ENCODE measurements at regions not wholly inside any gene's neighbourhood (a gene's known extent, or its start where the extent isn't known, plus 50 kb on each side); places are given as distances from the start of the nearest gene placed in this dataset.

GRCh38 chr1:244325056-244325758 lies 126.5 kb downstream of the ADSS2 start:
- TF ChIP-seq CTCF (IDR thresholded peaks at IDR 0.05), result no peak
- Mint-ChIP-seq H3K9me3 (peaks cover 0 to 2% of the 10 kb centered on the region in 2 donors), H3K4me1 (peaks cover 56 to 57% of the 10 kb centered on the region in 2 donors), H3K27ac (peak overlapping the region; percentile 96 to 98), H3K36me3 (no peaks in the 10 kb centered on the region), H3K4me3 (peak overlapping the region; percentile 95), H3K27me3 (ENCODE audit: low read depth in 2 of 2) (no peaks in the 10 kb centered on the region)
- Histone ChIP-seq H3K36me3 (ENCODE audit: control insufficient read depth, insufficient read depth, low read length) (no peaks in the 10 kb centered on the region), H3K4me3 (ENCODE audit: low read length) (peak overlapping the region; percentile 61), H3K9me3 (ENCODE audit: control insufficient read depth, insufficient read depth, low read length) (no peaks in the 10 kb centered on the region), H3K27me3 (ENCODE audit: control insufficient read depth, insufficient read depth, low read length) (no peaks in the 10 kb centered on the region), H3K27ac (ENCODE audit: low read length) (peak overlapping the region; percentile 91), H3K4me1 (ENCODE audit: control insufficient read depth, insufficient read depth, low read length) (peaks cover 56% of the 10 kb centered on the region)
- ATAC-seq, result peak; percentile 77 to 93 (median 88)
- DNase-seq, result peak; percentile 45 to 65
- intact Hi-C loops (cut with micrococcal nuclease), result loop anchor here (1.0 to 2.0 kb wide), 4 partner anchors 26 to 1070 kb away; partner anchors contain the start of genes ADSS2, CEP170 and DESI2
- 7% methylated on average over 7 of the region's 8 CpGs for WGBS (ENCODE audit: insufficient coverage)

GRCh38 chr1:244326757-244327156 lies 125.0 kb downstream of the ADSS2 start:
- 86% methylated on average over 1 of the region's 2 CpGs for WGBS (ENCODE audit: insufficient coverage)
- Mint-ChIP-seq H3K27me3 (ENCODE audit: low read depth in 2 of 2) (no peaks in the 10 kb centered on the region), H3K27ac (peak overlapping the region; percentile 96 to 98), H3K36me3 (no peaks in the 10 kb centered on the region), H3K9me3 (peaks cover 0 to 2% of the 10 kb centered on the region in 2 donors), H3K4me3 (peak overlapping the region; percentile 33), H3K4me1 (peaks cover 53% of the 10 kb centered on the region in 2 donors)
- no peak for TF ChIP-seq CTCF (IDR thresholded peaks at IDR 0.05)
- H3K36me3 ChIP-seq (ENCODE audit: control insufficient read depth, insufficient read depth, low read length), result no peaks in the 10 kb centered on the region
- no peaks in the 10 kb centered on the region for H3K9me3 ChIP-seq (ENCODE audit: control insufficient read depth, insufficient read depth, low read length)
- H3K4me3 ChIP-seq (ENCODE audit: low read length), result no peak overlapping the region
- intact Hi-C loops (cut with micrococcal nuclease), result no loop called here
- H3K27ac ChIP-seq (ENCODE audit: low read length), result peak overlapping the region; percentile 91
- H3K27me3 ChIP-seq (ENCODE audit: control insufficient read depth, insufficient read depth, low read length), result no peaks in the 10 kb centered on the region
- peaks cover 40% of the 10 kb centered on the region for H3K4me1 ChIP-seq (ENCODE audit: control insufficient read depth, insufficient read depth, low read length)
- DNase-seq, result no peak
- no peak for ATAC-seq

GRCh38 chr1:244327533-244327932 lies 124.2 kb downstream of the ADSS2 start:
- DNase-seq (no peak), ATAC-seq (no peak)
- Mint-ChIP-seq H3K4me3 (peak overlapping the region; percentile 25), H3K9me3 (peaks cover 0 to 2% of the 10 kb centered on the region in 2 donors), H3K27me3 (ENCODE audit: low read depth in 2 of 2) (peaks cover 0 to 2% of the 10 kb centered on the region in 2 donors), H3K27ac (peak overlapping the region; percentile 96 to 98), H3K4me1 (peaks cover 45 to 46% of the 10 kb centered on the region in 2 donors), H3K36me3 (no peaks in the 10 kb centered on the region)
- Histone ChIP-seq H3K27ac (ENCODE audit: low read length) (no peak overlapping the region), H3K27me3 (ENCODE audit: control insufficient read depth, insufficient read depth, low read length) (no peaks in the 10 kb centered on the region), H3K9me3 (ENCODE audit: control insufficient read depth, insufficient read depth, low read length) (no peaks in the 10 kb centered on the region), H3K36me3 (ENCODE audit: control insufficient read depth, insufficient read depth, low read length) (no peaks in the 10 kb centered on the region), H3K4me1 (ENCODE audit: control insufficient read depth, insufficient read depth, low read length) (peaks cover 33% of the 10 kb centered on the region), H3K4me3 (ENCODE audit: low read length) (no peak overlapping the region)
- intact Hi-C loops (cut with micrococcal nuclease), result no loop called here
- no peak for TF ChIP-seq CTCF (IDR thresholded peaks at IDR 0.05)

- Mint-ChIP-seq H3K4me1 (peaks cover 36 to 38% of the 10 kb centered on the region in 2 donors), H3K4me3 (no peak overlapping the region), H3K9me3 (peaks cover 0 to 2% of the 10 kb centered on the region in 2 donors), H3K27ac (peak overlapping the region; percentile 57 to 98), H3K27me3 (ENCODE audit: low read depth in 2 of 2) (peaks cover 0 to 3% of the 10 kb centered on the region in 2 donors), H3K36me3 (no peaks in the 10 kb centered on the region)
- no peak overlapping the region for H3K4me3 ChIP-seq (ENCODE audit: low read length)
- no peak for TF ChIP-seq CTCF (IDR thresholded peaks at IDR 0.05)
- H3K27me3 ChIP-seq (ENCODE audit: control insufficient read depth, insufficient read depth, low read length), result no peaks in the 10 kb centered on the region
- no peaks in the 10 kb centered on the region for H3K36me3 ChIP-seq (ENCODE audit: control insufficient read depth, insufficient read depth, low read length)
- H3K4me1 ChIP-seq (ENCODE audit: control insufficient read depth, insufficient read depth, low read length), result peaks cover 27% of the 10 kb centered on the region
- H3K9me3 ChIP-seq (ENCODE audit: control insufficient read depth, insufficient read depth, low read length), result no peaks in the 10 kb centered on the region
- intact Hi-C loops (cut with micrococcal nuclease), result no loop called here
- ATAC-seq (no peak), DNase-seq (no peak)
- no peak overlapping the region for H3K27ac ChIP-seq (ENCODE audit: low read length)
Measured at GRCh38 chr1:244328476-244328875, 123.2 kb downstream of the ADSS2 start.

Measured in natural killer cell (primary cell).